Activated T-cell treated with anti-CD3 and anti-CD28 coated beads for 48 hours (primary cell): ENCODE measurements at regions not wholly inside any gene's neighbourhood (a gene's known extent, or its start where the extent isn't known, plus 50 kb on each side); places are given as distances from the start of the nearest gene placed in this dataset.

Experiments
- DNase-seq: peaks from one replicate; pipeline ENCODE4 v3.0.0-alpha.2; 2020; ENCODE audit warnings: low read depth

GRCh38 chr11:70742553-70743291 lies 344.4 kb downstream of the CTTN start:
- no peak for DNase-seq

- DNase-seq, result no peak
Measured at GRCh38 chr11:70743329-70743728, 345.0 kb downstream of the CTTN start.

- no peak for DNase-seq
Measured at GRCh38 chr11:70743941-70744351, 345.6 kb downstream of the CTTN start.

GRCh38 chr11:70744396-70745185 lies 346.3 kb downstream of the CTTN start:
- no peak for DNase-seq

GRCh38 chr11:70745451-70745850 lies 347.1 kb downstream of the CTTN start:
- DNase-seq, result no peak

GRCh38 chr11:70745941-70746340 lies 347.6 kb downstream of the CTTN start:
- DNase-seq, result no peak

- no peak for DNase-seq
Measured at GRCh38 chr11:70746351-70746750, 348.0 kb downstream of the CTTN start.

GRCh38 chr11:70747285-70747684 lies 349.0 kb downstream of the CTTN start:
- DNase-seq, result no peak

- no peak for DNase-seq
Measured at GRCh38 chr11:70747921-70748320, 349.6 kb downstream of the CTTN start.

GRCh38 chr11:70751142-70751734 lies 352.9 kb downstream of the CTTN start:
- no peak for DNase-seq

GRCh38 chr11:70755410-70756158 lies 357.3 kb downstream of the CTTN start:
- peak; percentile 62 for DNase-seq

- DNase-seq, result no peak
Measured at GRCh38 chr11:70756341-70756740, 358.0 kb downstream of the CTTN start.

- DNase-seq, result no peak
Measured at GRCh38 chr11:70756756-70757155, 358.4 kb downstream of the CTTN start.

- DNase-seq, result no peak
Measured at GRCh38 chr11:70757241-70757640, 358.9 kb downstream of the CTTN start.

GRCh38 chr11:70758206-70758605 lies 359.9 kb downstream of the CTTN start:
- no peak for DNase-seq

- DNase-seq, result no peak
Measured at GRCh38 chr11:70759846-70760245, 361.5 kb downstream of the CTTN start.

- no peak for DNase-seq
Measured at GRCh38 chr11:70760416-70761020, 362.2 kb downstream of the CTTN start.

GRCh38 chr11:70761094-70761907 lies 363.0 kb downstream of the CTTN start:
- DNase-seq, result no peak

GRCh38 chr11:70761908-70762337 lies 363.6 kb downstream of the CTTN start:
- DNase-seq, result no peak

- no peak for DNase-seq
Measured at GRCh38 chr11:70762810-70763209, 364.5 kb downstream of the CTTN start.

GRCh38 chr11:70763606-70764005 lies 365.3 kb downstream of the CTTN start:
- DNase-seq, result no peak
